Stimulated activated CD4-positive, alpha-beta T cell treated with anti-CD3 and anti-CD28 coated beads, TNF-alpha, amount 100 ng/mL, for 24 hours (primary cell): ENCODE measurements at regions not wholly inside any gene's neighbourhood (a gene's known extent, or its start where the extent isn't known, plus 50 kb on each side); places are given as distances from the start of the nearest gene placed in this dataset.

Source experiments
- DNase-seq, 3 experiments: peaks; one replicate each; pipeline ENCODE4 v3.0.0-alpha.2; 2020; ENCODE audit warnings: low read depth in 3 of 3

DNA sequence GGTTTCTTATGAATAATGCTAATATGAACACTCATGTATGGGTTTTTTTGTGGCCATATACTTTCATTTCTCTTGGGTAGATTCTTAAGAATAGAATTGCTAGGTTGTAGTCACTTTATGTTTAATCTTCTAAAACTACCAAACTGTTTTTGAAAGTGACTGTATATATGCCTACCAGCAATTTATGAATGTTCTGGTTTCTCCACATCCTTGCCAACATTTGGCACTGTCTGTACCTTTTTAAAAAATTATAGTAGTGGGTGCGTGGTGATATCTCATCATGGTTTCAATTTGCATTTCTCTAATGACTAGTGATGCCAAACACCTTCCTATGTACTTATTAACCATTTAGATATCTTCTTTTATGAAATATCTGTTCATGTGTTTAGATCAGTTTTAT is 110.6 kb upstream of the RIOK3 start:
- DNase-seq, result no peak

DNA sequence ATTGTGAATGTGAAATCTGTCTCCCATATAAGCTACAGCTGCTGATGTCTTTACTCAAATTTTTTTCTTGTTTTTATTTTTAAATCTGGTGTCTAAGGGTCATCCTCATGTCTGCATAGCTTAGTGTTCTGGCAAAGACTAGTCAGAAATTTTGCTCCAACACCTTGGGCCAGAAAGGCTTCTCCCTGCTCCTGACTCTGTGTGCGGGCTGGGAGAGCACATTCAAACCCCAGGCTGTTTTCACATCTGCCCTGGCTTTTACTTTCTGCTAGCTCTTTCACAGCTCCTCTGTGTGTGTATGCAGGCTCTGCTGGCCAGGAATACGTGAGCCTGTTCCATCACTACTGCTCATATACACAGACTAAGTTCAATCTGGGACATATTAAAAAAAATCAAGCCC is 102.9 kb upstream of the RIOK3 start:
- no peak for DNase-seq

- DNase-seq, result no peak
These were observed 101.6 kb upstream of the RIOK3 start for GRCh38 chr18:23351521-23351920.

DNA sequence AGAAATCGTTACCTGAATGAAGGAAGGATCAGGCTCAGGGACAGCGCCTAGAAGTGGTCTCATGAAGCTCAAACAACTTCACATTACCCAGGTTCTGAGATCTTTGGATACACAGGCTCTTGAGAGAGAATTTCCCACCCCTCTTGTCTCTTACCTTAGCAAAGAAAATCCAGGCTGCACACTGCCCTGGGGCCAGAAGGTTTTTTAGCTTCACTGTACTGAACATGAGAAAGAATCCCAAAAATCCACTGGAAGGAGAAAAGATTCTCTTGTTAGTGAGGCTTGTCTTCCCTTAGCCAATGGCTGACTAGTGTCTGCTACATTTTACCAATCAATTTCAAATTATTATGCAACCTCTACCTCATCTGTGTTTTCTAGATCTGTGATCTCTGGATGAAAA is 101.0 kb upstream of the RIOK3 start:
- DNase-seq, result no peak

DNA sequence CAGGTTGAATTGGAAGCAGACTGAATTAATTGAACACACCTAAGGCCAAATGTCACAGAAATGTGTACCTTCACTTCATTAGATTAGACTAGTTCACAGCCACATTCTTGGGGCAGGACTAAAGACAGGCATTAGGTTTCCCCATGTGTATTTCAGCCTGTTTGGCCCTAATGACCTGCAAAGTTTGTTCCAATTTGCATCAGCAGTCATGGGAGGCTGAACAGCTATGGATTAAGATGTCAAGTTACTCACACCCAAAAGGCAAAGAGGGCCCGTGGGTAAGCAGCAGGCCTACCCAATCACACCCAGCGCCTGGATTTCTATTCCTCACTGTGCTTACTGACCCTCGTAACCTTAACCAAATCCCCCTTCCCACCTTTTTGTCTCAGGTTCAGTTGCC is 99.6 kb upstream of the RIOK3 start:
- no peak for DNase-seq

DNA sequence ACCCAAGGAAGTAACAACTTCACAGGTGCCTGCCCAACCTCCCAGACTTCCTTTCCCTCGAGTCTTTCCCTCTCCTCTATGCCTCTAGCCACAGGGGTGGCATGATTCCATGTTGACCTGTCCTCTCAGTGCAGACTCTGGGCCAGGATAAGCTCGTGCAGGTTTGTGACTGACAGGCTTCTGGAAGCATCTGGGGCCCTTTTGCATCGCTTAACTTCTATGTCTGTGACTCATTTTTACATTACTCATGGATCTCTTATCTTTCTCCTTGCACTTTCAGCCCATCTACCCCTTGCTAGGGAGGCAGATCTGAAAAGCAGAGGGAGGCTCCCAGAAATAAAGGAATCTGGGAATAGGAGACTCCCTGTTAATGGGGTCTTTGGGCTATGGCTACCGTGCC is 98.5 kb upstream of the RIOK3 start:
- no peak for DNase-seq

GRCh38 chr18:23355206-23355605 is 97.9 kb upstream of the RIOK3 start:
- no peak for DNase-seq

- DNase-seq, result no peak
These were observed 96.7 kb upstream of the RIOK3 start for GRCh38 chr18:23356424-23356823.

DNA sequence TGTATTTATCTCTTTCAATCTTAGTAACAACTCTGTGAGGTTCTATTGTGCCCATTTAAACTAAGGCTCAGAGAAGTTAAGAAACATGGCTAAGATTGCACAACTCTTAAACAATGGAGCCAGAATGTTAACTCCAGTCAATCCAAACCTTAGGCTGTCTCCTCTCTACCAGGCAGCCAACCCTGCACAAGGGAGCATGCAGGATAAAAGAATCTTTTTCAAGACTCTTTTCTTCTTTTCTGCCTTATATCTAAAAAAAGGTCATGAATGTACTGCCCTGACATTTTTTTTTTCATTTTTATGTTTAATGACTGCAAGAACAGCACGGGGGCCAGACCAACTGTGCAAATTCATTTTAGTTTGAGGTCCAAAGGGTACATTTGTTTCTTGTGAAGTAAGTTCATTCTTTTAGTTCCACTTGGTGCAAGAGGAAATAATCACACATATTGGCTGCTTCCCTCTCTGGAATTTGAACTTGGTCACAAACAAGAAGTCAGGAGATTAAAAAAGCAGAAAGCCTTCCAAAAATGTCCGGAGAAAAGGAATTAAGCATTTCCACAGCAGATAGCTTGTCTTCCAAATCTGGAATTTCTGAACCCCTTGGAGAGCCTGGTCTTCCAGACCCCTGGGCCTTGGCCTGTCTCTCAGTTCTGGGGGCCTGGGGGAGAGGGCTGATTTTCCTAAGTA is 96.0 kb upstream of the RIOK3 start:
- no peak for DNase-seq

- no peak for DNase-seq
These were observed 95.0 kb upstream of the RIOK3 start for GRCh38 chr18:23357996-23358594.

DNA sequence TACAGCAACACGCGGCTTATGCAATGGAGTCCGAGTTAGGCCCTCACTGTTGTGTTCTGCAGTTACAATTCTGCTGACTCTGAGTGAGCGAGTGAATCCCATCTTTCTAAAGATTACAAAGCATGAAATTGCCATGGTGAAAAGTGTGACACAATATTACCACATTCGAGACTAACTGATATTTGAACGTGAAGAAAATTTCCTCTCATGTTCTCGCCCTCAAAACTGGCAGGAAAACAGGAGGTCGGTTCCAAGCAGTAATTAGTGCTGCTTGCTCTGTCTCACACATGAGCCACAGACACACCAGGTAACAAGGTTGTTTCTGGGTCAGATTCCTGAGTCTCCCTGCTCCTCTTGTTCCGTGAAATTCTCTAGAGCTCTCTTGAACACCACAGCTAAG is 93.7 kb upstream of the RIOK3 start:
- DNase-seq, result no peak

GRCh38 chr18:23363865-23364570 is 89.1 kb upstream of the RIOK3 start:
- no peak for DNase-seq

GRCh38 chr18:23365602-23366001 is 87.5 kb upstream of the RIOK3 start:
- no peak for DNase-seq

DNA sequence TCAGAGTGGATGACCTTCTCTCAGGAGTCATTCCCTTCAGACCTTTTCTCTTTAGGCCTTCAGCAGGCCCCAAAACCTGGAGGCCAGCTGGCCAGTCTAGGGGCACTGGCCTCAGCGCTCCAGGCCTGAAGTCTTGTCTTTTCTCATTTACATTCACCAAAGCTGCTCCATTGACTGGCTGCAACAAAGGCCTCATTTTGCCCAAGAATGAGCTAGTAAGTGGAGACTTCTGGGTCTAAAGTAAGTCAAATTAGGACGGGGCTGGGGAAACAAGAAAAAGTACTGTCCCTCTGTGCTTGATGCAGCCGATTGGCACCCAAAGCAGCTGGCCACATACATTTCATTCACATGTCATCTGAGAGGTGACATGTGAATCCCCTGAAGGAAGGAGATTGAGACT is 83.8 kb upstream of the RIOK3 start:
- no peak for DNase-seq

- DNase-seq, result no peak
These were observed 79.5 kb upstream of the RIOK3 start for GRCh38 chr18:23373570-23373969.

GRCh38 chr18:23377669-23378301 is 75.3 kb upstream of the RIOK3 start:
- DNase-seq, result no peak

DNA sequence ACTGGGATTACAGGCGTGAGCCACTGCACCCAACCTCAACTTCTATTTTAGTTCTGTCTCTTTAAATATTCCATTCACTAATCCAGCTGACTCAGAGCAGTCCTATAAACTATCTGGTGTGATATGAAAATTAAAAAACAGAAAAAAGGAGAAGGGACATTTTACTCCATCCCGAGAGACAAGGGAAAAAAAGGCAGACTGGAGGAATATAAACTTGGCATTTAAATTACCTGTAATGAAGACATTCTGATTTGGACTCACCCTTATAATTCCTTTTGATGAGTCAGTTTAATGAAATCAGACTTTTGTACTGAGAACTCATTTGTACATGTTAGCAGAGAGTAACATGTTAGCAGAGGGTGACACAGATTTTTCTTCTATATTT is 74.8 kb upstream of the RIOK3 start:
- DNase-seq, result no peak

- DNase-seq, result no peak
These were observed 73.0 kb upstream of the RIOK3 start for GRCh38 chr18:23380001-23380550.

DNA sequence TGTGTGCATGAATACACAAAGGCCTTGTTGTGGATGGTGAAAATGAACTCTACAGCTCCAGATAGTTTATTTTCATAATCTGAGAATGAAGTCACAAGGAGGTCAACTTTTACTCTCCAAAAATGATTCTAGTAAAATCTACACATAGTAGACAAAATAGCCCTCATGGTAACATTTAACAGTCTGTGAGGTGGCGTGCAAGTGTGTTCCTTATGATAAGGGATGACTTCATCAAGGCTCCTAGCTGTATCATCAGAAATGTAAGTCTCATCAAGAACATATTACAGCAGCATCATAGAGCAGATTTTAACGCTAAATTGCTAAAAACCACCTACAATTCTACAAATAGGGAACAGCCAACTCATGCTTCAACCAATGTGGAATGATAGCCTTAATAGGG is 72.3 kb upstream of the RIOK3 start:
- DNase-seq, result no peak

DNA sequence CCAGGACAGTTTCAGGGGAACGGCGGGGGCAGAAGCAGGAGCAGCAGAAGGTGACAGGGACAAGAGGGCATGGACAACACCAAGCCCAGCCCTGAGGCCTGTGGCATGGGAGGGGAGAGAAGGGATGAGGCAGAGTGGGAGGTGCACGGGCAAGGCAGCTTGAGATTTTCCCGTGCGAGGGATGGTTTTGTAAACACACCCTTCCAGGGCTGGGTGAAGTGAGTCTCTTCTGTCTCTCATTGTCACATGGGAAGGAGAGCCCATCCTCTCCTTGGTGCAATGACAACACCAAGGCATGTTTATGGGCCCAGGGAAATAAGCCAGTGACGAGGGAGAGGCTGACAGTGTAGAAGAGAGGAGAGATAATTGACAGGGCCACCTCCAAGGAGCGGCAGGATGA is 69.6 kb upstream of the RIOK3 start:
- DNase-seq, result no peak

DNA sequence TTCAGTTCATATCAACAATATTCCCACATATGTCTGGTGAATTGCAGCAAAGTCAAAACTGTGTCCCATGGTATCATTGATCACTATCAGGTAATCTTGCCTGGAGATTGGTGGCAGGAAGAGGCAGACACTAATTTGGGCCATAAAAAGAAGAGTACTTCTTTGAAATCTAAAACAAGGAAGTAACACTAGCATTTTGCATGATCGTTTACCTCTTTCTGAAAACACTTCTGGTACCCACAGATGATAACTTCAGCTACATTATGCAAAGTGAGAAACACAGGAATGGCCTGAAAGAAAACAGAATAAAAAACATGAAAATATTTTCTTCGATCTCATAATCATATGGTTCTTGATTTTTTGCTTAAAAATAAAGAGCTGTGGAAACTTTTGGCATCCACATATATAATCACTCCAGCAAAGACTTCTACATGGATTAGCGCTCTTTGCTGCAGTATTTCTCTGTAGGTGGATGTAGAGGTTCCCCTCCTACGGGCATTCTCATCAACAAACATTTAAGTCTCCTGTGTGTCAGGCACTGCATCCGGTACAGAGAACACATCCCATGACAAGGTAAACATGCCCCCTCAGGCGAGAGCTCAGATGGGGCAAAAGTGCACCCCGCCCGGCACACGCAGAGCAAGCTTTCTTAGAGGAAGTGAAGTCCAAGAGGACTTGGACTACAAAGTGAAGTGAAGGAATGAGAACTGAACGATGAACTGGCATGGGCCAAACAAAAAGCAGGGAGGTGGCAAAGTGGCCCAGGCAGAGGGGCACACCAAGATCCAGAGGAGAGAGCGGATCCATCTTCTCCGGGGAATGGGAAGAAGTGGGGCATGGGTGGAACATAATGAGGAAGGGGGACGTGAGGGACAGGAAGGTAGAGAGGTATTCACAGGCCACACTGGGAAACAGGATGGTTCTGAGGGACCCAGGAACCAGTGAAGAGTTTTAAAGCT is 68.0 kb upstream of the RIOK3 start:
- DNase-seq, result no peak
